T follicular helper cell (primary cell): ENCODE measurements at regions not wholly inside any gene's neighbourhood (a gene's known extent, or its start where the extent isn't known, plus 50 kb on each side); places are given as distances from the start of the nearest gene placed in this dataset.

Experiments
- DNase-seq: peaks from one replicate; pipeline ENCODE4 v3.0.0-alpha.2; 2020; ENCODE audit warnings: low read depth

- no peak for DNase-seq
Observed at GRCh38 chr7:114856625-114857024, 65.3 kb upstream of the MDFIC start.

DNA sequence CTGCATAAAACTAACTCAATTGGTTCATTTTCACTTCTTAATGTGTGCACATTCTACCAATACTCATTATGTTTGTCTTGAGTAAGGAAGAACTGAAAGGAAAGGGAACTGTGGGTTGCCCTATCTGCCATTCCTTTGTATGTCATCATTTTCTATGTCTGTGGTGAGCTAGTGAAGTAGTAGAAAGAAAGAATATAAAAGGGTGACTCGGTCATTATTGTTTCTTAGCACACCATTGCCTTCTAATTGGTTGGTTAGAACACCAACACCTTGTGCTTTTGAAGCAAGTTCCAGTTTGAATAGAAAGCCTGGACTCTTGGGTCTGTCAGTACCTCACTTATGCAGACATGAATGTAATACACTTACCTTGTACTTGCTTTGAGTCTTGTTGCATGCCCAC, 64.3 kb upstream of the MDFIC start:
- no peak for DNase-seq

DNA sequence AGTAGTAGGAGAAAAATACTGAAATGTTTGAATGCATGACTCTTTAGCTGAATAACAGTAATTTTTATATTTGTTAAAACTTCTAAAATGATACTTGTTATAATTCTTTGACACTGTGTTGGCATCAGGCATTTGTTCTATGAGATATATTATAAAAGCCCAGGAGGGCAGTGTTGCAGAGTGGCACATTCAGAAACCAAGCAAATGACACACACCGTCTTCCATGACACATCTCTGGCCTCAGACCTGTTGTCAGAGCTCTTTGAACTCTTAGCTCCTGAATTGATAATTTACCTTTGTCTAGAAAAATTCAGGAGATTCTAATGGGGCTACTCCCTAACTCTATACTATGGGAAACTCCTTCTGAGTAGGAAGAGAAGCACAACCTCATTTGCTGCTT, 62.4 kb upstream of the MDFIC start:
- no peak for DNase-seq

DNA sequence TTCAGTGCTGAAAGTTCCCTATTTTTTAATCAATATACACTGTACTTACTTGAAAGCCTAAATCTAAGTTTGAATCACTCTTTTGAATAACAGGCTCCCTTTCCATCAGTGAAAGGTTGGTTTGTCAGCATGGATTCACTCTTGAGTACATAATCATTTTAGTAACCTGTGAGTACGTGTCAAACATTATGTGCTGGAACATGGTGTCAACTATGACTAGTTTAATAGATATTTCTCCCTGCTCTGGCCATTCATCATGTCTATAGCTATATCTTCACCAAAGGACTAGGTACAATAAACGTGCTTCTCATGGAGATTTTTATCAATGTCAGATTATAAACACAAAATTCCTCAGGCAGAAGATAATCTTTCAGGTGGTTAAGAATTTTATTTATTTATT, 61.7 kb upstream of the MDFIC start:
- no peak for DNase-seq

- no peak for DNase-seq
Observed at GRCh38 chr7:114862406-114862805, 59.5 kb upstream of the MDFIC start.

GRCh38 chr7:114864278-114864677, 57.6 kb upstream of the MDFIC start:
- no peak for DNase-seq

DNA sequence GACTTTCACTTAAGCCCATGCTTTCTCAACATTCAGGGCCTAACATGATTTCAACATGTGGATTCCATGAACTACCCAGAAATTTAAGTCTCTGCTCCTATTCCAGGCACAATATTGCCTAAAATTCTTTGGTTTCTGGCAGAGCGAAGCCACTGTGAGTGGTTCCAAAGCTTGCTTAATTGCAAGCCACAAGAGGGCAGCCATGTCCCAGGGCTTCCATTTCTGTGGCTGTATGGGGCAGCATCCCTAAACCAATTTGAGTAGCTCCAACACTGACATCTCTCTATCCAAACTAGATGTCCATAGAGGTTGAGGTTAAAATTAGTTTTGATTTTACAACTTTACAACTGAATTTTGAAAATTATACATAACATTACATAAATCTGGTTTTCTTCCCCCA, 56.3 kb upstream of the MDFIC start:
- peak; percentile 34 for DNase-seq
